MCF 10A (cell line): ENCODE measurements at regions not wholly inside any gene's neighbourhood (a gene's known extent, or its start where the extent isn't known, plus 50 kb on each side); places are given as distances from the start of the nearest gene placed in this dataset.
"Not testable (repeated sequence)": the region's sequence is repeated elsewhere in the genome, so short reads cannot be mapped to it uniquely, and the experiment has no call there.

Experiments used
- BruUV-seq: library from RNA; stranded (reverse); fragments of 400-500 nt; replicated peaks from 2 replicates; lab custom pipeline; 2021; lab: Mats Ljungman, UMichigan
- CTCF ChIA-PET: fragments of 300-600 bp; sonication (Branson Sonifier 250); formaldehyde crosslinking; extraction: SDS; loops from one replicate; lab custom pipeline; 2021; ENCODE audit warnings: antibody characterized with exemption, inconsistent platforms; lab: Yijun Ruan, JAX
- POLR2A ChIA-PET: fragments of 300-600, 350-650 bp; sonication (Branson Sonifier 250); formaldehyde crosslinking; extraction: SDS; loops from one replicate; lab custom pipeline; 2020; ENCODE audit warnings: antibody characterized with exemption, inconsistent platforms; lab: Yijun Ruan, JAX
- DNase-seq: peaks from one replicate; pipeline ENCODE4 v3.0.0-alpha.2; 2018; ENCODE audit not compliant: unreplicated experiment
- H3K27ac Mint-ChIP-seq: one replicate; pipeline ENCODE4 v1.8.0; 2022; ENCODE audit warnings: mild to moderate bottlenecking, low read depth, mixed read lengths; ENCODE audit not compliant: unreplicated experiment
- H3K27me3 Mint-ChIP-seq: one replicate; pipeline ENCODE4 v1.8.0; 2022; ENCODE audit warnings: mixed read lengths; ENCODE audit not compliant: insufficient read depth, unreplicated experiment
- H3K36me3 Mint-ChIP-seq: one replicate; pipeline ENCODE4 v1.8.0; 2022; ENCODE audit warnings: mild to moderate bottlenecking, moderate library complexity, mixed read lengths; ENCODE audit not compliant: insufficient read depth, unreplicated experiment
- H3K4me1 Mint-ChIP-seq: one replicate; pipeline ENCODE4 v1.8.0; 2022; ENCODE audit warnings: mixed read lengths; ENCODE audit not compliant: insufficient read depth, unreplicated experiment
- H3K4me3 Mint-ChIP-seq: one replicate; pipeline ENCODE4 v1.8.0; 2022; ENCODE audit warnings: mild to moderate bottlenecking, moderate library complexity, mixed read lengths; ENCODE audit not compliant: unreplicated experiment
- H3K9me3 Mint-ChIP-seq: one replicate; pipeline ENCODE4 v1.8.0; 2022; ENCODE audit warnings: mixed read lengths; ENCODE audit not compliant: unreplicated experiment
- CTCF ChIP-seq: fragments of 200-600 bp; IDR thresholded peaks from one replicate; pipeline ENCODE4 v1.8.0; 2022; ENCODE audit warnings: antibody characterized with exemption, mild to moderate bottlenecking; ENCODE audit not compliant: unreplicated experiment
- intact Hi-C: fragments of 100-400 bp; cut with micrococcal nuclease; formaldehyde crosslinking; loops from 2 replicates; pipeline ENCODE4 v1.14.1; 2022

DNA sequence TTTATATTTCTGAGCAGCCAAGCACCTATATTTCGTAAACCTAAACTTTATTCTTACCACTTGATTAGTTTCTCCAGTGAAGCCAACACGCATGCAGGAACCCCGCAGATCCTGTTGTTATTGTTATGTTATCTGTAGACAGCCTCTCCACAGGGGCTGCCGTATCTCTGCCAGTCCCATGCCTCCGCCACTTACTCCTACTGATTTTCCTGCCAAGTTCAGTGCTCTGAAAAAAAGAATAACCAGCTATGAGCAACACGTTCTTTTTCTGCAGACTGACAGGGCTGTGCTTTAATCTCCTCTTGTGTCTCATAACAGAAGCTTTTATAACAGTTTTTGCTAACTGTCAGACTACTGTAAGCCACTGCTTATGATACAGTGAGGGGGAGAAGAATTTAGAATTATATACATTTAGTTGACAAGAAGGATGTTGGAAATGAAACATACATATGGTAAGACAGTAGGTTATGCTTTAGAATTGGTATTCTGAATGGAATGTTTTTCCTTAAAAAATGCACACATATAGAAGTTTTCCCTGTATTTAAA is 347.4 kb downstream of the SI start:
- Mint-ChIP-seq H3K4me1 (no peaks in the 10 kb centered on the region), H3K4me3 (no peak overlapping the region), H3K9me3 (no peaks in the 10 kb centered on the region), H3K27me3 (peaks cover 54% of the 10 kb centered on the region), H3K36me3 (no peaks in the 10 kb centered on the region), H3K27ac (no peak overlapping the region)
- intact Hi-C loops = no loop called here
- no peak for TF ChIP-seq CTCF
- ChIA-PET CTCF (no interaction called here), POLR2A (no interaction called here)
- no TSS peak for BruUV-seq
- DNase-seq = no peak

- CTCF ChIA-PET = interaction anchor here (0.7 kb wide), 1 partner anchor 114 kb away, joined by 3 read pairs; no protein-coding TSS in a partner anchor
- Mint-ChIP-seq H3K9me3 (no peaks in the 10 kb centered on the region), H3K27ac (no peak overlapping the region), H3K36me3 (peaks cover 6% of the 10 kb centered on the region), H3K27me3 (peaks cover 57% of the 10 kb centered on the region), H3K4me1 (no peaks in the 10 kb centered on the region), H3K4me3 (no peak overlapping the region)
- DNase-seq = no peak
- POLR2A ChIA-PET = no interaction called here
- no peak for TF ChIP-seq CTCF
- intact Hi-C loops = no loop called here
- BruUV-seq = no TSS peak
These were observed 354.9 kb downstream of the SI start for GRCh38 chr3:164723396-164723795.

GRCh38 chr3:164702808-164703207 is 375.5 kb downstream of the SI start:
- H3K27me3 Mint-ChIP-seq = peaks cover 13% of the 10 kb centered on the region
- H3K4me1 Mint-ChIP-seq, CTCF ChIA-PET, DNase-seq, H3K27ac Mint-ChIP-seq, POLR2A ChIA-PET, H3K4me3 Mint-ChIP-seq, BruUV-seq, H3K36me3 Mint-ChIP-seq, intact Hi-C loops, H3K9me3 Mint-ChIP-seq: not testable (repeated sequence)

DNA sequence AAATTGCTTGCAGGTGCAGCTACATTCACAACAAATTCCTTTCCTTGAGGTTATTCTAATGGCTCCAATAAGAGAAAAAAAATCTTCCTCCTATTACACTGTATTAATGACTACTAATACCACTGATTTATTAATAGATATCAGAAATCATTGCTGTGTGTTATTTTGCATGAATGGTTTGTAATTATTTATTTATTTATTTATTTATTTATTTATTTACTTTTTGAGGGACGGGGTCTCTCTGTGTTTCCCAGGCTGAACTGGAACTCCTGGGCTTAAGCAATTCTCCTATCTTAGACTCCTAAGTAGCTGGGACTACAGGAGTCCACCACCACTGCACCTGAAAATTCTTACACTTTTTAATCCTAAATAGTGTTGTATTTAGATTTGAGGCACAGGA is 390.4 kb downstream of the SI start:
- Mint-ChIP-seq H3K27ac (no peak overlapping the region), H3K4me1 (no peaks in the 10 kb centered on the region), H3K27me3 (peaks cover 49% of the 10 kb centered on the region), H3K36me3 (no peaks in the 10 kb centered on the region), H3K4me3 (no peak overlapping the region), H3K9me3 (no peaks in the 10 kb centered on the region)
- POLR2A ChIA-PET = no interaction called here
- DNase-seq = no peak
- CTCF ChIA-PET = no interaction called here
- BruUV-seq = no TSS peak
- TF ChIP-seq CTCF = no peak
- intact Hi-C loops = no loop called here

GRCh38 chr3:164687211-164687610 is 391.1 kb downstream of the SI start:
- ChIA-PET POLR2A (no interaction called here), CTCF (no interaction called here)
- no peak for TF ChIP-seq CTCF
- Mint-ChIP-seq H3K36me3 (no peaks in the 10 kb centered on the region), H3K4me3 (no peak overlapping the region), H3K9me3 (no peaks in the 10 kb centered on the region), H3K27me3 (peaks cover 53% of the 10 kb centered on the region), H3K4me1 (no peaks in the 10 kb centered on the region), H3K27ac (no peak overlapping the region)
- no peak for DNase-seq
- intact Hi-C loops = no loop called here
- no TSS peak for BruUV-seq
